ENCODE measurements at regions not wholly inside any gene's neighbourhood (a gene's known extent, or its start where the extent isn't known, plus 50 kb on each side); places are given as distances from the start of the nearest gene placed in this dataset.
A peak's percentile ranks its signal among the peaks of the same experiment; 100 is the strongest.

DNA sequence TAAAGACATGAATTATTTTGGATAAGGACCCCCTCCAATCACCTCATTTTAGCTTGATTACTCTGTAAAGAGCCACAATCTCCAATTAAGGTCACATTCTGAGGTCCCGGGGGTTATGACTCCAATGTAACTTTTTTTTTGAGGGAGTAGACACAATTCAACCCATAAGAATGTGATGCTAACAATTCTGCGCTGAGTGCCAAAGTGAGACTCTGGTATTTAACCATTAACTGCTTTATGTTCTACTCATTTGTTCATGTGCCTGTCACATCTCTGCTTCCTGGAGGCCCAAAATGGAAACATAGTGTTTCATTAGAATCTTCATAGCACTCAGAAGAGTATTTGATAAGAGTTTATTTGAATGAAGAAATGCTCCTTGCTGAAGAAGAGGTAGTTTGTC, 234.8 kb downstream of the CPE start:
- no peak for ATAC-seq
- DNase-seq: no peak
- Histone ChIP-seq H3K36me3 (replicated peaks in 1 of 2; ENCODE audit: insufficient read depth in 1 of 2, low read depth in 2 of 2) (no peaks in the 10 kb centered on the region), H3K4me1 (peaks cover 10% of the 10 kb centered on the region), H3K27me3 (no peaks in the 10 kb centered on the region), H3K4me3 (no peak overlapping the region), H3K9me3 (no peaks in the 10 kb centered on the region), H3K27ac (peak overlapping the region in 1 of 4 donors; percentile 7)
- intact Hi-C loops (cut with DNase I): no loop called here
- TF ChIP-seq, protein P1, sequence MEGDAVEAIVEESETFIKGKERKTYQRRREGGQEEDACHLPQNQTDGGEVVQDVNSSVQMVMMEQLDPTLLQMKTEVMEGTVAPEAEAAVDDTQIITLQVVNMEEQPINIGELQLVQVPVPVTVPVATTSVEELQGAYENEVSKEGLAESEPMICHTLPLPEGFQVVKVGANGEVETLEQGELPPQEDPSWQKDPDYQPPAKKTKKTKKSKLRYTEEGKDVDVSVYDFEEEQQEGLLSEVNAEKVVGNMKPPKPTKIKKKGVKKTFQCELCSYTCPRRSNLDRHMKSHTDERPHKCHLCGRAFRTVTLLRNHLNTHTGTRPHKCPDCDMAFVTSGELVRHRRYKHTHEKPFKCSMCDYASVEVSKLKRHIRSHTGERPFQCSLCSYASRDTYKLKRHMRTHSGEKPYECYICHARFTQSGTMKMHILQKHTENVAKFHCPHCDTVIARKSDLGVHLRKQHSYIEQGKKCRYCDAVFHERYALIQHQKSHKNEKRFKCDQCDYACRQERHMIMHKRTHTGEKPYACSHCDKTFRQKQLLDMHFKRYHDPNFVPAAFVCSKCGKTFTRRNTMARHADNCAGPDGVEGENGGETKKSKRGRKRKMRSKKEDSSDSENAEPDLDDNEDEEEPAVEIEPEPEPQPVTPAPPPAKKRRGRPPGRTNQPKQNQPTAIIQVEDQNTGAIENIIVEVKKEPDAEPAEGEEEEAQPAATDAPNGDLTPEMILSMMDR (IDR thresholded peaks at IDR 0.05): no peak
- TF ChIP-seq POLR2A (IDR thresholded peaks at IDR 0.05): no peak
- 60 to 71% methylated on average over 2 of the region's 2 CpGs for whole genome bisulfite sequencing, 2 donors

DNA sequence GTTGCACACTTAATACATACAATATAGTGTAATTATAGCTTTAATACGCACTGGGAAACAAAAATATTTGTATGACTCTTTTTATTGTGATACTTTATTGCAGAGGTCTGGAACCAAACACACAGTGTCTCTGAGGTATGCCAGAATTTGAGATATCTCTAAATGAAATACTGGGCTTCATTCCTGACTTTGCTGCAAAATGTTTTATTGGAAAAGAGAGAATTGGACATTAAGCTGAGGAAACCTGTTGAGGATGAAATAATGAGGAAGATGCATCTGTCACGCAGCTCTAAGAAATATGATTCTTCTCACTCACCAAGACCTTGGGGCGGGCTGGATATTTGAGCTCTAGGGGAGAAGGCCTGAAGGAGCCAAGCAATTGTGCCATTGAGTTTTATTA, 242.1 kb downstream of the CPE start:
- ATAC-seq: no peak
- H3K4me1 ChIP-seq: no peaks in the 10 kb centered on the region
- DNase-seq: no peak
- H3K9me3 ChIP-seq: no peaks in the 10 kb centered on the region
- intact Hi-C loops (cut with DNase I): no loop called here
- 93 to 96% methylated on average over 3 of the region's 3 CpGs for WGBS, 2 donors
- H3K27ac ChIP-seq: no peak overlapping the region
- no peak for TF ChIP-seq POLR2A (IDR thresholded peaks at IDR 0.05)
- TF ChIP-seq, protein P1 (IDR thresholded peaks at IDR 0.05): no peak
- H3K36me3 ChIP-seq (replicated peaks in 1 of 2; ENCODE audit: insufficient read depth in 1 of 2, low read depth in 2 of 2): no peaks in the 10 kb centered on the region
- H3K27me3 ChIP-seq: no peaks in the 10 kb centered on the region
- no peak overlapping the region for H3K4me3 ChIP-seq

DNA sequence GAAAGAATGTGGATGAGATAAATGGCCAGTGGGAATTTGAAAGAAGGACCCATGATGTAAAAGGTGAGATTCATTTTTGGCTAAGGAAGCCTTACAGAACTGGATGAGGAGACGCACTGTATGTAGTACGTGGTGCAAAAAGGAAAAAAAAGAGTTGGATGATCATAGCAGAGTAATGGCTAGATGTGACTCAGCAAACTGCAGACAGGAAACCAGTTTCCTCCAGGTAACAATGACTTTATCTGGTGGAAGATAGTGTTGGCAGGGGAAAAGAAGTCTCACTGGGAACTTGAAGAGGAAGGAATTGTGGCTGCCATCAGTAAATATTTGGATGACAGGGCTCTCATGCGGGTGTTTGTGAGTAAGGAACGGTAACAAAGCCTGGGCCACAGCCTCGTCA, 243.2 kb downstream of the CPE start:
- Histone ChIP-seq H3K27ac (no peak overlapping the region), H3K9me3 (no peaks in the 10 kb centered on the region), H3K4me1 (no peaks in the 10 kb centered on the region), H3K36me3 (replicated peaks in 1 of 2; ENCODE audit: insufficient read depth in 1 of 2, low read depth in 2 of 2) (no peaks in the 10 kb centered on the region), H3K27me3 (no peaks in the 10 kb centered on the region), H3K4me3 (no peak overlapping the region)
- WGBS, 2 donors: 67 to 78% methylated on average over 5 of the region's 5 CpGs
- TF ChIP-seq, protein P1 (IDR thresholded peaks at IDR 0.05): no peak
- TF ChIP-seq POLR2A (IDR thresholded peaks at IDR 0.05): no peak
- intact Hi-C loops (cut with DNase I): no loop called here
- no peak for ATAC-seq
- no peak for DNase-seq

DNA sequence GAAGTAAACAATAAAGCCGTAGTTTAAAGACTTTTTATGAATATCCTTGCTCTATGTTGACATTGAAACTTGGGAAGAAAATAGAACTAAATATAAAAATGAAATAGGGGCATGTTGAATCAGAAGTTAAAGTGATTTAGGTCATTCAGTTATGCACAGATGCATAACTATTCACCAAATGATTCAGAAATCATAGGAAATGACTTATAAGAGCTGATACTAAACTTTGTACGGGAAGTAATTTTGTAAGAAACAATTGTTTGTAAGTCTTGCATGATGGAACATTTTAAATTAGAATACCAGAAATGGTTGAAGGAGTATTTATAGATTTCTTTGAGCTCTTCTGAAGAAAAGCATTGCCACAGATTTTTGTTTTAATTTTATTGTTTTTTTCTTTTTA, 246.5 kb downstream of the CPE start:
- no peak for ATAC-seq
- no peaks in the 10 kb centered on the region for H3K36me3 ChIP-seq (replicated peaks in 1 of 2; ENCODE audit: insufficient read depth in 1 of 2, low read depth in 2 of 2)
- 77 to 91% methylated on average over 2 of the region's 2 CpGs for WGBS, 2 donors

DNA sequence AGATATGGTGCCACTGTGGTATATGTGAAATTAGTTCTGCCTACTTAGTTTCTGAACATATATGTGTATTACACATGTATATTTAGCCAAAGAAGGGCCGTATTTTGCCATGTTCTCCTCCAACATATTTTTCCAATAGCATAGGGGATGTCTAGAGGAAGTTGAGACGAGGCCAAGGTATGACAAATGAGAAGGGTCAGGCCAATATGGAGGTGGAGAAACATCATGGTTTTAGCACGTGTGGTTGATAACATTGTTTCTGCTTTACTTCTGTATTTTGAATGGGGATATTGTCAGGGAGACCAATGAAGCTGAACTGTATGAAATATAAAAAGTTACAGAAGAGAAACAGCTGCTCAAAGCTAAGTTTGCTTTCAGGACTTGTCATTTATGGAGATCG, 246.7 kb upstream of the TLL1 start:
- Histone ChIP-seq H3K36me3 (replicated peaks in 1 of 2; ENCODE audit: insufficient read depth in 1 of 2, low read depth in 2 of 2) (no peaks in the 10 kb centered on the region), H3K9me3 (no peaks in the 10 kb centered on the region), H3K27ac (no peak overlapping the region), H3K4me3 (no peak overlapping the region), H3K4me1 (no peaks in the 10 kb centered on the region), H3K27me3 (no peaks in the 10 kb centered on the region)
- 62 to 68% methylated on average over 4 of the region's 4 CpGs for WGBS, 2 donors
- intact Hi-C loops (cut with DNase I): no loop called here
- ATAC-seq: no peak
- DNase-seq: no peak
- TF ChIP-seq, protein P1 (IDR thresholded peaks at IDR 0.05): no peak
- TF ChIP-seq POLR2A (IDR thresholded peaks at IDR 0.05): no peak

More for the DNA sequence above, 246.5 kb downstream of the CPE start:
- H3K4me1 ChIP-seq: no peaks in the 10 kb centered on the region
- H3K27me3 ChIP-seq: no peaks in the 10 kb centered on the region
- TF ChIP-seq POLR2A (IDR thresholded peaks at IDR 0.05): no peak
- TF ChIP-seq, protein P1 (IDR thresholded peaks at IDR 0.05): no peak
- intact Hi-C loops (cut with DNase I): no loop called here
- H3K4me3 ChIP-seq: no peak overlapping the region
- H3K27ac ChIP-seq: no peak overlapping the region
- H3K9me3 ChIP-seq: no peaks in the 10 kb centered on the region
- DNase-seq: no peak
